Panc1 (cell line): ENCODE measurements at regions not wholly inside any gene's neighbourhood (a gene's known extent, or its start where the extent isn't known, plus 50 kb on each side); places are given as distances from the start of the nearest gene placed in this dataset.

ENCODE experiments used
- ATAC-seq: fragments of 200-7000 bp; cut with Tn5 transposase; 2 replicates; pipeline ENCODE4 v1.9.1; 2020; ENCODE audit warnings: mild to moderate bottlenecking, moderate library complexity
- BruUV-seq: library from RNA; stranded (reverse); fragments of 400-500 nt; replicated peaks from 2 replicates; lab custom pipeline; 2021; lab: Mats Ljungman, UMichigan
- CTCF ChIA-PET: fragments of 300-600 bp; sonication (Branson Sonifier 250); formaldehyde crosslinking; loops from one replicate; lab custom pipeline; 2022; ENCODE audit warnings: antibody characterized with exemption; lab: Charles Lee
- POLR2A ChIA-PET: fragments of 300-600 bp; sonication (Branson Sonifier 250); formaldehyde crosslinking; loops from one replicate; lab custom pipeline; 2022; ENCODE audit warnings: antibody characterized with exemption; lab: Charles Lee
- DNase-seq: peaks from one replicate; pipeline ENCODE4 v3.0.0-alpha.2; 2010; ENCODE audit warnings: low read depth, low spot score
- H3K27ac ChIP-seq: 2 replicates; pipeline ENCODE4 v1.5.1; 2011; ENCODE audit warnings: mild to moderate bottlenecking, low read length, inconsistent platforms
- H3K27me3 ChIP-seq: fragments of 200-500 bp; sonication (Bioruptor generic); 2 replicates; pipeline ENCODE4 v1.6.0; 2014; ENCODE audit warnings: low read length, inconsistent platforms; ENCODE audit not compliant: control insufficient read depth, insufficient read depth
- H3K36me3 ChIP-seq: fragments of 200-500 bp; sonication (Bioruptor generic); 2 replicates; pipeline ENCODE4 v1.5.1; 2014; ENCODE audit warnings: inconsistent platforms, mild to moderate bottlenecking, low read length, moderate library complexity; ENCODE audit not compliant: control insufficient read depth, insufficient read depth
- H3K4me1 ChIP-seq: 2 replicates; pipeline ENCODE4 v1.5.1; 2011; ENCODE audit warnings: inconsistent platforms, mild to moderate bottlenecking, low read length, moderate library complexity; ENCODE audit not compliant: control insufficient read depth, insufficient read depth
- H3K4me3 ChIP-seq, 2 experiments: 2 replicates each; pipeline ENCODE4 v1.5.1; 2011 to 2012; ENCODE audit warnings: low read depth in 2 of 2, low read length in 2 of 2, mild to moderate bottlenecking in 2 of 2, inconsistent platforms in 1 of 2, moderate library complexity in 1 of 2
- H3K9me3 ChIP-seq: fragments of 200-500 bp; sonication (Bioruptor generic); 2 replicates; pipeline ENCODE4 v1.5.1; 2014; ENCODE audit warnings: low read depth, mild to moderate bottlenecking, inconsistent platforms, low read length, moderate library complexity; ENCODE audit not compliant: control insufficient read depth, insufficient read depth
- CTCF ChIP-seq: fragments of 450-650 bp; IDR thresholded peaks from 2 replicates; pipeline ENCODE4 v1.5.1; 2017; ENCODE audit warnings: mild to moderate bottlenecking
- POLR2AphosphoS5 ChIP-seq: IDR thresholded peaks from 2 replicates; pipeline ENCODE4 v1.6.1; 2012; ENCODE audit warnings: mild to moderate bottlenecking, low read depth, low read length, moderate library complexity
- REST ChIP-seq, 2 experiments: IDR thresholded peaks; 2 replicates each; pipeline ENCODE4 v1.6.1; 2011 to 2012; ENCODE audit warnings: low read depth in 2 of 2, control low read depth in 1 of 2, low read length in 1 of 2, mild to moderate bottlenecking in 1 of 2, moderate library complexity in 1 of 2; ENCODE audit not compliant: insufficient read depth in 1 of 2
- SIN3A ChIP-seq: IDR thresholded peaks from 2 replicates; pipeline ENCODE4 v1.6.1; 2012; ENCODE audit warnings: low read depth, mild to moderate bottlenecking, low read length, moderate library complexity, borderline replicate concordance; ENCODE audit not compliant: insufficient read depth
- TCF7L2 ChIP-seq: IDR thresholded peaks from 2 replicates; pipeline ENCODE4 v1.6.1; 2011; ENCODE audit warnings: mild to moderate bottlenecking, low read depth, low read length, inconsistent platforms
- in situ Hi-C: cut with HindIII; loops from 2 replicates; pipeline ENCODE4 v1.10.0; 2016; ENCODE audit warnings: low sequenced_read_pairs, low pct_unique_long_range_greater_than_20kb
- intact Hi-C: fragments of 100-400 bp; cut with micrococcal nuclease; formaldehyde crosslinking; loops from one replicate; pipeline ENCODE4 v1.10.0; 2022; ENCODE audit not compliant: unreplicated experiment

- CTCF ChIA-PET = no interaction called here
- DNase-seq (no peak), ATAC-seq (no peak)
- TF ChIP-seq TCF7L2 = no peak
- peak overlapping the region; percentile 85; the same call in 1 of the 2 replicates for H3K27ac ChIP-seq
- no peaks in the 10 kb centered on the region for H3K36me3 ChIP-seq
- no peaks in the 10 kb centered on the region for H3K27me3 ChIP-seq
- in situ Hi-C loops (no loop called here), intact Hi-C loops (loop anchor here (10.0 kb wide), 1 partner anchor 611 kb away; the partner anchor contains the start of gene CITED2)
- POLR2A ChIA-PET = no interaction called here
- H3K4me1 ChIP-seq = peaks cover 38% of the 10 kb centered on the region
- BruUV-seq = no TSS peak
- no peaks in the 10 kb centered on the region for H3K9me3 ChIP-seq
- H3K4me3 ChIP-seq = no peak overlapping the region
Measured at GRCh38 chr6:139985236-139985815, 610.9 kb upstream of the CITED2 start.

GRCh38 chr6:139984317-139984716, 609.9 kb upstream of the CITED2 start:
- CTCF ChIA-PET = no interaction called here
- Histone ChIP-seq H3K36me3 (no peaks in the 10 kb centered on the region), H3K27ac (peak overlapping the region; percentile 85), H3K4me1 (peaks cover 29% of the 10 kb centered on the region), H3K4me3 (no peak overlapping the region), H3K9me3 (no peaks in the 10 kb centered on the region), H3K27me3 (no peaks in the 10 kb centered on the region)
- BruUV-seq = no TSS peak
- no peak for ATAC-seq
- POLR2A ChIA-PET = no interaction called here
- intact Hi-C loops (loop anchor here (5.0 to 10.0 kb wide), 2 partner anchors 102 to 610 kb away; partner anchors contain the start of gene CITED2), in situ Hi-C loops (no loop called here)
- no peak for DNase-seq
- TF ChIP-seq REST (IDR thresholded peaks at IDR 0.05; ENCODE audit: insufficient read depth in 1 of 2, low read depth in 2 of 2, low read length in 1 of 2) = no peak

- ATAC-seq = no peak
- CTCF ChIA-PET = no interaction called here
- Histone ChIP-seq H3K27me3 (no peaks in the 10 kb centered on the region), H3K36me3 (no peaks in the 10 kb centered on the region), H3K27ac (peak overlapping the region; percentile 85), H3K9me3 (no peaks in the 10 kb centered on the region), H3K4me1 (peaks cover 29% of the 10 kb centered on the region), H3K4me3 (no peak overlapping the region)
- intact Hi-C loops = loop anchor here (5.0 to 10.0 kb wide), 2 partner anchors 101 to 609 kb away; partner anchors contain the start of gene CITED2
- no peak for DNase-seq
- TF ChIP-seq REST (IDR thresholded peaks at IDR 0.05; ENCODE audit: insufficient read depth in 1 of 2, low read depth in 2 of 2, low read length in 1 of 2) (no peak), TCF7L2 (no peak), SIN3A (no peak), CTCF (no peak), POLR2AphosphoS5 (no peak)
- in situ Hi-C loops = no loop called here
- BruUV-seq = no TSS peak
- POLR2A ChIA-PET = no interaction called here
Measured at GRCh38 chr6:139983555-139984276, 609.3 kb upstream of the CITED2 start.
